Spleen (tissue), 7 donors: ENCODE measurements at regions not wholly inside any gene's neighbourhood (a gene's known extent, or its start where the extent isn't known, plus 50 kb on each side); places are given as distances from the start of the nearest gene placed in this dataset.

Experiments used
- CTCF ChIP-seq, 11 experiments: fragments of 200-600 bp in 7 of 11; fragments of 450-650 bp in 4 of 11; sonication (generic) in 4 of 11; IDR thresholded peaks in 8 of 11; conservative IDR thresholded peaks in 3 of 11; 1 replicate in 7 of 11; 2 replicates in 4 of 11; pipeline versions ENCODE4 v1.4.0 to v1.8.0; 2016 to 2021; ENCODE audit warnings: antibody characterized with exemption in 11 of 11, inconsistent platforms in 4 of 11, mild to moderate bottlenecking in 1 of 11
- POLR2A ChIP-seq, 3 donors: fragments of 450-650 bp; IDR thresholded peaks; one replicate each; pipeline ENCODE4 v1.5.1; 2017; ENCODE audit warnings: antibody characterized with exemption in 3 of 3, mild to moderate bottlenecking in 1 of 3
- donor health status: DM: no; HTN: no; CAD: no; lungs with moderate emphysema.
- donor health status: DM: no; HTN: no; CAD: no.
- donor health status: DM: no; HTN: no; CAD: no.

DNA sequence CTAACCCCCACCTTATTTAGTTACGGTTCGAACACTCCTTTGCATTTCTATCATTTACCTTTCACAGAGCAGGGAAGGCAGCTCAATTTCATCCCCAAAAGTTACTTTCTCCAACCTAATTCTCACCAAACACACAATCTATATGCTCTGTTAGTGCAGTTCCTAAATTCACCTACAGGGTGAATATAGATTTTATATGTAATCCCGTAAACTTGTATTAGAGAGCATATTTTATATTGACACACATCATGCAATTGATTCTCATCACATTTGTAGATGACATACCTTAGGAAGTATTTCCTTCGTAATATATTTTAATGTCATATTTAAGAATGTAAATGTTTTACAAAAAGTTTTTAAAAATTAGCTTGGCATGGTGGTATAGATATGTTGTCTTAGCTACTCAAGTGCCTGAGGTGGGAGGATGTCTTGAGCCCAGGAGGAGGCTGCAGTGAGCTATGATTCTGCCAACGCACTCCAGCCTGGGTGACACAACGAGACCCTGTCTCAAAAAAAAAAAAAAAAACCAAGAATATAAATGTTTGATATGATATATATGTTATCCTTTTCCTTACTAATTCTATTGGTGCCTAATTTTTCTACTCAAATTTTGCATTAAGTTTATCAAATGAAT lies 57.3 kb upstream of the TNFRSF19 start:
- TF ChIP-seq POLR2A (IDR thresholded peaks at IDR 0.05) (no peak), CTCF (IDR thresholded peaks at IDR 0.05 in 8 of 11, conservative IDR thresholded peaks at IDR 0.05 in 3 of 11) (peak in 2 of 11 experiments; percentile 14 to 26)
